Mesenchymal stem cell (in vitro differentiated cells and primary cell): ENCODE measurements at regions not wholly inside any gene's neighbourhood (a gene's known extent, or its start where the extent isn't known, plus 50 kb on each side); places are given as distances from the start of the nearest gene placed in this dataset.

Source experiments
- DNase-seq: peaks from one replicate; pipeline ENCODE4 v3.0.0-alpha.2; 2013
- H2AFZ ChIP-seq: one replicate; pipeline ENCODE4 v1.6.1; 2013; ENCODE audit warnings: low read depth, mild to moderate bottlenecking, control low read depth, inconsistent platforms, low read length, moderate library complexity
- H2AK5ac ChIP-seq: 2 replicates; pipeline ENCODE4 v1.6.1; 2013; ENCODE audit warnings: low read length, moderate library complexity, mild to moderate bottlenecking, inconsistent platforms; ENCODE audit not compliant: severe bottlenecking
- H2BK120ac ChIP-seq: one replicate; pipeline ENCODE4 v1.6.1; 2013; ENCODE audit warnings: low read depth, mild to moderate bottlenecking, inconsistent platforms, low read length, moderate library complexity
- H2BK12ac ChIP-seq, 2 experiments: one replicate each; pipeline ENCODE4 v1.6.1; 2013; ENCODE audit warnings: inconsistent platforms in 2 of 2, low read length in 2 of 2, mild to moderate bottlenecking in 2 of 2, moderate library complexity in 2 of 2, control low read depth in 1 of 2
- H2BK15ac ChIP-seq: one replicate; pipeline ENCODE4 v1.6.1; 2013; ENCODE audit warnings: mild to moderate bottlenecking, low read depth, inconsistent platforms; ENCODE audit not compliant: poor library complexity, severe bottlenecking
- H2BK5ac ChIP-seq: 2 replicates; pipeline ENCODE4 v1.6.1; 2013; ENCODE audit warnings: low read depth, mild to moderate bottlenecking, low read length, control low read depth, inconsistent platforms; ENCODE audit not compliant: poor library complexity, severe bottlenecking
- H3K14ac ChIP-seq, 2 experiments: one replicate each; pipeline ENCODE4 v1.6.1; 2013; ENCODE audit warnings: inconsistent platforms in 2 of 2, low read length in 2 of 2, control low read depth in 1 of 2, mild to moderate bottlenecking in 1 of 2, moderate library complexity in 1 of 2
- H3K18ac ChIP-seq, 2 experiments: one replicate each; pipeline ENCODE4 v1.6.1; 2013; ENCODE audit warnings: inconsistent platforms in 2 of 2, low read length in 2 of 2, control low read depth in 1 of 2, low read depth in 1 of 2, mild to moderate bottlenecking in 1 of 2
- H3K23ac ChIP-seq, 2 experiments: one replicate each; pipeline ENCODE4 v1.6.1; 2013; ENCODE audit warnings: inconsistent platforms in 2 of 2, low read length in 2 of 2, mild to moderate bottlenecking in 2 of 2, moderate library complexity in 2 of 2, control low read depth in 1 of 2
- H3K27ac ChIP-seq: 2 replicates; pipeline ENCODE4 v1.5.1; 2013; ENCODE audit warnings: mild to moderate bottlenecking, moderate library complexity, low read length, control low read depth, inconsistent platforms; ENCODE audit not compliant: poor library complexity, severe bottlenecking
- H3K27me3 ChIP-seq, 2 experiments: 2 replicates each; pipeline versions ENCODE4 v1.6.1 to v1.7.0; 2013; ENCODE audit warnings: low read length in 2 of 2, mild to moderate bottlenecking in 2 of 2, moderate library complexity in 2 of 2, control low read depth in 1 of 2, inconsistent platforms in 1 of 2; ENCODE audit not compliant: control insufficient read depth in 1 of 2, insufficient read depth in 1 of 2
- H3K36me3 ChIP-seq, 2 experiments: 2 replicates each; pipeline versions ENCODE4 v1.6.1 to v1.7.0; 2013; ENCODE audit warnings: low read length in 2 of 2, control low read depth in 1 of 2, inconsistent platforms in 1 of 2, low read depth in 1 of 2, mild to moderate bottlenecking in 1 of 2; ENCODE audit not compliant: insufficient read depth in 2 of 2, control insufficient read depth in 1 of 2
- H3K4ac ChIP-seq, 2 experiments: one replicate each; pipeline ENCODE4 v1.6.1; 2013; ENCODE audit warnings: inconsistent platforms in 2 of 2, low read length in 2 of 2, mild to moderate bottlenecking in 2 of 2, moderate library complexity in 2 of 2, control low read depth in 1 of 2, low read depth in 1 of 2
- H3K4me1 ChIP-seq: 2 replicates; pipeline ENCODE4 v1.6.1; 2013; ENCODE audit warnings: low read depth, low read length, control low read depth; ENCODE audit not compliant: control insufficient read depth, insufficient read depth
- H3K4me2 ChIP-seq: 2 replicates; pipeline ENCODE4 v1.6.1; 2013; ENCODE audit warnings: low read length, mild to moderate bottlenecking, inconsistent platforms; ENCODE audit not compliant: poor library complexity, severe bottlenecking
- H3K4me3 ChIP-seq, 2 experiments: 2 replicates each; pipeline versions ENCODE4 v1.5.1 to v1.7.0; 2013; ENCODE audit warnings: low read length in 2 of 2, mild to moderate bottlenecking in 2 of 2, control low read depth in 1 of 2, low read depth in 1 of 2; ENCODE audit not compliant: insufficient read depth in 1 of 2
- H3K79me1 ChIP-seq: replicated peaks from 2 replicates; pipeline ENCODE4 v1.6.1; 2013; ENCODE audit warnings: mild to moderate bottlenecking, control low read depth, low read length, inconsistent platforms; ENCODE audit not compliant: poor library complexity, severe bottlenecking
- H3K9ac ChIP-seq: 2 replicates; pipeline ENCODE4 v1.7.0; 2013; ENCODE audit warnings: mild to moderate bottlenecking, low read length, moderate library complexity
- H3K9me3 ChIP-seq: 2 replicates; pipeline ENCODE4 v1.7.0; 2013; ENCODE audit warnings: mild to moderate bottlenecking, low read length; ENCODE audit not compliant: control insufficient read depth
- H4K8ac ChIP-seq: one replicate; pipeline ENCODE4 v1.6.1; 2013; ENCODE audit warnings: inconsistent platforms, mild to moderate bottlenecking, low read length, moderate library complexity
- H4K91ac ChIP-seq: one replicate; pipeline ENCODE4 v1.6.1; 2013; ENCODE audit warnings: mild to moderate bottlenecking, low read length, inconsistent platforms
- WGBS: methylation state at CpG from one replicate; pipeline ENCODE4 v1.1.7; 2013; ENCODE audit warnings: mixed read lengths; 5-methylcytosine and 5-hydroxymethylcytosine counted together

- H3K27ac ChIP-seq, result no peak overlapping the region
- no peak overlapping the region for H4K8ac ChIP-seq
- WGBS, result 44% methylated on average over 2 of the region's 4 CpGs
- no peak overlapping the region for H3K4me2 ChIP-seq
- no peak overlapping the region for H4K91ac ChIP-seq
- peaks cover 0 to 80% of the 10 kb centered on the region in 2 experiments for H3K27me3 ChIP-seq
- no peak overlapping the region for H3K4me3 ChIP-seq
- no peak overlapping the region for H3K4ac ChIP-seq
- H3K18ac ChIP-seq, result no peak overlapping the region
- H3K9ac ChIP-seq, result no peak overlapping the region
- no peaks in the 10 kb centered on the region for H3K36me3 ChIP-seq
- H2BK5ac ChIP-seq, result no peak overlapping the region
- H2BK15ac ChIP-seq, result no peak overlapping the region
- H2AFZ ChIP-seq, result no peak overlapping the region
- DNase-seq, result no peak
- no peak overlapping the region for H2BK120ac ChIP-seq
- H3K4me1 ChIP-seq, result no peaks in the 10 kb centered on the region
- no peaks in the 10 kb centered on the region for H3K9me3 ChIP-seq
- H3K14ac ChIP-seq, result no peak overlapping the region
- H3K79me1 ChIP-seq, result no peaks in the 10 kb centered on the region
- H3K23ac ChIP-seq, result no peak overlapping the region
- no peak overlapping the region for H2AK5ac ChIP-seq
- no peak overlapping the region for H2BK12ac ChIP-seq
Measured at GRCh38 chr14:98914942-98915341, 357.1 kb downstream of the BCL11B start.

GRCh38 chr14:98915625-98916024 is 356.4 kb downstream of the BCL11B start:
- H2AK5ac ChIP-seq, result no peak overlapping the region
- no peak overlapping the region for H2BK120ac ChIP-seq
- no peak overlapping the region for H3K4me3 ChIP-seq
- H4K91ac ChIP-seq, result no peak overlapping the region
- H3K27me3 ChIP-seq, result peaks cover 0 to 73% of the 10 kb centered on the region in 2 experiments
- no peak overlapping the region for H3K14ac ChIP-seq
- no peak overlapping the region for H2BK15ac ChIP-seq
- no peak overlapping the region for H2AFZ ChIP-seq
- H3K4me2 ChIP-seq, result no peak overlapping the region
- H3K18ac ChIP-seq, result no peak overlapping the region
- H2BK12ac ChIP-seq, result no peak overlapping the region
- no peak overlapping the region for H3K9ac ChIP-seq
- no peak overlapping the region for H4K8ac ChIP-seq
- no peak overlapping the region for H3K23ac ChIP-seq
- H3K9me3 ChIP-seq, result no peaks in the 10 kb centered on the region
- no peaks in the 10 kb centered on the region for H3K4me1 ChIP-seq
- no peak overlapping the region for H3K27ac ChIP-seq
- H3K36me3 ChIP-seq, result no peaks in the 10 kb centered on the region
- H3K4ac ChIP-seq, result no peak overlapping the region
- no peak for DNase-seq
- no peaks in the 10 kb centered on the region for H3K79me1 ChIP-seq
- H2BK5ac ChIP-seq, result no peak overlapping the region
- 41% methylated on average over 3 of the region's 3 CpGs for WGBS

- Histone ChIP-seq H2BK120ac (no peak overlapping the region), H3K27me3 (peaks cover 0 to 72% of the 10 kb centered on the region in 2 experiments), H4K91ac (no peak overlapping the region), H3K9ac (no peak overlapping the region), H3K23ac (no peak overlapping the region), H2BK5ac (no peak overlapping the region), H3K79me1 (no peaks in the 10 kb centered on the region), H4K8ac (no peak overlapping the region), H3K4ac (no peak overlapping the region), H3K4me2 (no peak overlapping the region), H3K4me3 (no peak overlapping the region), H3K9me3 (no peaks in the 10 kb centered on the region), H3K18ac (no peak overlapping the region), H3K14ac (no peak overlapping the region), H2BK12ac (no peak overlapping the region), H3K27ac (no peak overlapping the region), H2BK15ac (no peak overlapping the region), H3K4me1 (no peaks in the 10 kb centered on the region), H3K36me3 (no peaks in the 10 kb centered on the region), H2AFZ (no peak overlapping the region), H2AK5ac (no peak overlapping the region)
- WGBS, result 71% methylated on average over 4 of the region's 4 CpGs
- DNase-seq, result no peak
Measured at GRCh38 chr14:98916036-98916435, 356.0 kb downstream of the BCL11B start.

DNA sequence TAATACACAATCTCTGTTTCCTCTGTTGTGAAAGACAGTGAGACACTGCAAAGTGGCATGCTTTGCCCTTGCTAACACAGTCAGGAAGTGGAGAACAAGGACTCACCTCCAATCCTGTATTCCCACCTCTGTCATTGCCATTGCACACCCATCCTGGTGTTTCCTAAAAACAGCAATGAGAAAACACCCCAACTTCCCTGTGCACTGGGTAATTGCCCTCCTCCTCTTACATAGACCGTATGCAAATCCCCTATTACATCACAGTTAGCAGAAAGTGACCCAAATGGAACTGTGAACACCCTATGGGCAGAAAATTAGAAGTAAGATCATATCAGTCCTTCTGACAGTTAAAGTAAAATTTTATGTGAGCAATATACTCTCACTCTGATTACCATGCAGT is 355.5 kb downstream of the BCL11B start:
- Histone ChIP-seq H4K8ac (no peak overlapping the region), H3K4me1 (no peaks in the 10 kb centered on the region), H3K9me3 (peaks cover 1% of the 10 kb centered on the region), H3K27me3 (peaks cover 0 to 72% of the 10 kb centered on the region in 2 experiments), H2BK12ac (no peak overlapping the region), H3K18ac (no peak overlapping the region), H3K27ac (no peak overlapping the region), H2AFZ (no peak overlapping the region), H2BK120ac (no peak overlapping the region), H3K79me1 (no peaks in the 10 kb centered on the region), H3K14ac (no peak overlapping the region), H3K9ac (no peak overlapping the region), H2BK15ac (no peak overlapping the region), H3K36me3 (no peaks in the 10 kb centered on the region), H3K4ac (no peak overlapping the region), H3K23ac (no peak overlapping the region), H4K91ac (no peak overlapping the region), H2AK5ac (no peak overlapping the region), H3K4me2 (no peak overlapping the region), H3K4me3 (no peak overlapping the region), H2BK5ac (no peak overlapping the region)
- no peak for DNase-seq
- 80% methylated on average over 1 of the region's 1 CpG for WGBS
